Endothelial cell (in vitro differentiated cells): ENCODE measurements at regions not wholly inside any gene's neighbourhood (a gene's known extent, or its start where the extent isn't known, plus 50 kb on each side); places are given as distances from the start of the nearest gene placed in this dataset.

Experiments used
- DNase-seq: peaks from one replicate; pipeline ENCODE4 v3.0.0; 2021; ENCODE audit warnings: low spot score
- H3K27ac Mint-ChIP-seq: one replicate; pipeline ENCODE4 v1.8.0; 2021; ENCODE audit warnings: mixed read lengths, inconsistent platforms; ENCODE audit not compliant: unreplicated experiment
- H3K27me3 Mint-ChIP-seq: one replicate; pipeline ENCODE4 v1.8.0; 2021; ENCODE audit warnings: mild to moderate bottlenecking, moderate library complexity, mixed read lengths, inconsistent platforms; ENCODE audit not compliant: unreplicated experiment
- H3K36me3 Mint-ChIP-seq: one replicate; pipeline ENCODE4 v1.8.0; 2021; ENCODE audit warnings: mild to moderate bottlenecking, low read depth, mixed read lengths, inconsistent platforms; ENCODE audit not compliant: unreplicated experiment
- H3K4me1 Mint-ChIP-seq: one replicate; pipeline ENCODE4 v1.8.0; 2021; ENCODE audit warnings: mild to moderate bottlenecking, mixed read lengths, inconsistent platforms; ENCODE audit not compliant: unreplicated experiment
- H3K4me3 Mint-ChIP-seq: one replicate; pipeline ENCODE4 v1.8.0; 2021; ENCODE audit warnings: mild to moderate bottlenecking, mixed read lengths, inconsistent platforms; ENCODE audit not compliant: unreplicated experiment
- H3K9me3 Mint-ChIP-seq: one replicate; pipeline ENCODE4 v1.8.0; 2021; ENCODE audit warnings: mixed read lengths, inconsistent platforms; ENCODE audit not compliant: unreplicated experiment
- CTCF ChIP-seq: fragments of 200-600 bp; sonication (generic); IDR thresholded peaks from one replicate; pipeline ENCODE4 v1.5.0; 2021; ENCODE audit warnings: antibody characterized with exemption; ENCODE audit not compliant: unreplicated experiment

DNA sequence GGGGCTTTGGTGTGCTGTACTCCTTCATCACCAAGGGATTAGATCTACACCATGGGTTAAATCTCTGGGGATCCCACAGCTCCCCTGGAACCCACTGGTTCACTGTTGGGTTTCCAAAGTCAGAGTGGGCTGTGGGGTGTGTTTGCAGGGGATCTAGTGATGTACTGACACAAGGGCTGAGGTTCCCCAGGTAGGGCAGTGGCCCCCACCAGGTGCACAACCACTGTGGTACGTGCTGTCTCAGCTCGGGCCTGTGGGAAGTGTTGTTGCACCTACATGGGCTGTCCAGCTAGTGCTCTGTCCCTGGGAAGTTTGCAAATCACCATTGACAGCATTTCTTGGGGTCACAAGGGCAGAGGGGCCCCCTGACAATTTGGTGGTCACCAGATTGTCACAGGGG, 134.4 kb upstream of the CDH8 start:
- no peak overlapping the region for H3K4me3 Mint-ChIP-seq
- H3K4me1 Mint-ChIP-seq: no peaks in the 10 kb centered on the region
- H3K9me3 Mint-ChIP-seq: no peaks in the 10 kb centered on the region
- TF ChIP-seq CTCF: no peak
- H3K36me3 Mint-ChIP-seq: no peaks in the 10 kb centered on the region
- H3K27me3 Mint-ChIP-seq: no peaks in the 10 kb centered on the region
- no peak for DNase-seq
- no peak overlapping the region for H3K27ac Mint-ChIP-seq

DNA sequence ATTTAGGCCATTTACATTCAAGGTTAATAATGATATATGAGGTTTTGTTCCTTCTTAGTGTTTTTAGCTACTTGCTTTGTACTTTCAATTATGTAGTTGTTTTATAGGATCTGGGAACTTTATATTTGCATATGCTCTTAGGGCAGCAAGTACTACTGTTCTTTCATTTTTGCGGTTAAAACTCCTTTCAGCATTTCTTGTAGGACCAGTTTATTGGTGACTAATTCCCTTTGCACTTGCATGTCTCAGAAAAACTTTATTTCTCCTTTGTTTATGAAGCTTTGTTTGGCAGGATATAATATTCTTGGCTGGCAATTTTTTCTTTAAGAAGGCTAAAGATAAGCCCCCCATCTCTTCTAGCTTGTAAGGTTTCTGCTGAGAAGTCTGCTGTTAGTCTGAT, 131.3 kb upstream of the CDH8 start:
- TF ChIP-seq CTCF: no peak
- no peaks in the 10 kb centered on the region for H3K9me3 Mint-ChIP-seq

DNA sequence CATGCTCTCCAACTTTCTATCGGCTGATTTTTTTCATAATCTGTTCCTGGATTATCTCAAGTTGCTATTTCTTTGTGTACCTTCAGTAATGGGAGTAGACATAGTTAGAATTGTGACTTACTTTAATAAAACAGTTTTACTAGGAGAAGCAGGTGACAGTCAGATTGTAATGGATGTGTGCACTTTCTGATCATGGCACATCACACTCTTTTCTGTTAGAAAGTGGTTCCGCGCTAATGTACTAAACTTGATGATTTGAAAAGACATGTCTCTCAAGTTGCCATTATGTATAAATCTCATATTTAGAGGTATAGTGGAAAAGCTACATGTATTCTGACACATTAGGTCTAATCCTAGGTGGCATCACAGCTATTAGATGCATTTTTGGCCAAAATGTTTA, 121.3 kb upstream of the CDH8 start:
- no peaks in the 10 kb centered on the region for H3K36me3 Mint-ChIP-seq
- DNase-seq: no peak
- H3K27ac Mint-ChIP-seq: no peak overlapping the region
- no peaks in the 10 kb centered on the region for H3K9me3 Mint-ChIP-seq
- no peak overlapping the region for H3K4me3 Mint-ChIP-seq
- no peak for TF ChIP-seq CTCF
- H3K27me3 Mint-ChIP-seq: peaks cover 1% of the 10 kb centered on the region
- H3K4me1 Mint-ChIP-seq: no peaks in the 10 kb centered on the region

More for the DNA sequence above, 131.3 kb upstream of the CDH8 start:
- Mint-ChIP-seq H3K27me3 (no peaks in the 10 kb centered on the region), H3K4me1 (no peaks in the 10 kb centered on the region), H3K27ac (no peak overlapping the region), H3K36me3 (no peaks in the 10 kb centered on the region), H3K4me3 (no peak overlapping the region)
- DNase-seq: no peak

- H3K27ac Mint-ChIP-seq: no peak overlapping the region
- no peaks in the 10 kb centered on the region for H3K4me1 Mint-ChIP-seq
- peaks cover 1% of the 10 kb centered on the region for H3K27me3 Mint-ChIP-seq
- no peak overlapping the region for H3K4me3 Mint-ChIP-seq
- no peaks in the 10 kb centered on the region for H3K9me3 Mint-ChIP-seq
- DNase-seq: no peak
- no peaks in the 10 kb centered on the region for H3K36me3 Mint-ChIP-seq
- no peak for TF ChIP-seq CTCF
Observed at GRCh38 chr16:62156971-62157370, 120.7 kb upstream of the CDH8 start.

- no peak for TF ChIP-seq CTCF
- H3K27ac Mint-ChIP-seq: no peak overlapping the region
- no peaks in the 10 kb centered on the region for H3K9me3 Mint-ChIP-seq
- H3K27me3 Mint-ChIP-seq: no peaks in the 10 kb centered on the region
- no peak for DNase-seq
- H3K36me3 Mint-ChIP-seq: no peaks in the 10 kb centered on the region
- no peaks in the 10 kb centered on the region for H3K4me1 Mint-ChIP-seq
- no peak overlapping the region for H3K4me3 Mint-ChIP-seq
Observed at GRCh38 chr16:62149631-62150030, 113.4 kb upstream of the CDH8 start.
